Central memory CD4-positive, alpha-beta T cell (primary cell): ENCODE measurements at regions not wholly inside any gene's neighbourhood (a gene's known extent, or its start where the extent isn't known, plus 50 kb on each side); places are given as distances from the start of the nearest gene placed in this dataset.
"Not testable (repeated sequence)": the region's sequence is repeated elsewhere in the genome, so short reads cannot be mapped to it uniquely, and the experiment has no call there.

Experiments used
- DNase-seq: peaks from one replicate; pipeline ENCODE4 v3.0.0; 2022

- no peak for DNase-seq
Observed at GRCh38 chr4:107562316-107562715, 157.7 kb downstream of the PAPSS1 start.

- DNase-seq = no peak
Observed at GRCh38 chr4:107561481-107561880, 158.6 kb downstream of the PAPSS1 start.

GRCh38 chr4:107559653-107560052, 160.4 kb downstream of the PAPSS1 start:
- no peak for DNase-seq

- no peak for DNase-seq
Observed at GRCh38 chr4:107552306-107552705, 167.7 kb downstream of the PAPSS1 start.

GRCh38 chr4:107548211-107548905, 171.7 kb downstream of the PAPSS1 start:
- DNase-seq = no peak

GRCh38 chr4:107546638-107547037, 173.4 kb downstream of the PAPSS1 start:
- no peak for DNase-seq

GRCh38 chr4:107541511-107541910, 178.5 kb downstream of the PAPSS1 start:
- DNase-seq = no peak

- DNase-seq = no peak
Observed at GRCh38 chr4:107531927-107532326, 188.1 kb downstream of the PAPSS1 start.

- DNase-seq = no peak
Observed at GRCh38 chr4:107520368-107520767, 199.7 kb downstream of the PAPSS1 start.

GRCh38 chr4:107519053-107519452, 201.0 kb downstream of the PAPSS1 start:
- no peak for DNase-seq

GRCh38 chr4:107518076-107518475, 202.0 kb downstream of the PAPSS1 start:
- no peak for DNase-seq

GRCh38 chr4:107512549-107512948, 207.5 kb downstream of the PAPSS1 start:
- no peak for DNase-seq

GRCh38 chr4:107509615-107510014, 210.4 kb downstream of the PAPSS1 start:
- DNase-seq = no peak

- no peak for DNase-seq
Observed at GRCh38 chr4:107500551-107500950, 219.5 kb downstream of the PAPSS1 start.

- no peak for DNase-seq
Observed at GRCh38 chr4:107497054-107497453, 223.0 kb downstream of the PAPSS1 start.

GRCh38 chr4:107492566-107492965, 227.5 kb downstream of the PAPSS1 start:
- no peak for DNase-seq

GRCh38 chr4:107490116-107490515, 229.9 kb downstream of the PAPSS1 start:
- no peak for DNase-seq

- not testable (repeated sequence) for DNase-seq
Observed at GRCh38 chr4:107483621-107484020, 236.4 kb downstream of the PAPSS1 start.

GRCh38 chr4:107482546-107482945, 237.5 kb downstream of the PAPSS1 start:
- no peak for DNase-seq

GRCh38 chr4:107478327-107478980, 241.6 kb downstream of the PAPSS1 start:
- no peak for DNase-seq

GRCh38 chr4:107473126-107473525, 246.9 kb downstream of the PAPSS1 start:
- no peak for DNase-seq

GRCh38 chr4:107472265-107472948, 247.6 kb downstream of the PAPSS1 start:
- DNase-seq = no peak

GRCh38 chr4:107470173-107470572, 249.9 kb downstream of the PAPSS1 start:
- DNase-seq = no peak

- DNase-seq = no peak
Observed at GRCh38 chr4:107468812-107469211, 251.2 kb downstream of the PAPSS1 start.
